GM12891 (cell line): ENCODE measurements at regions not wholly inside any gene's neighbourhood (a gene's known extent, or its start where the extent isn't known, plus 50 kb on each side); places are given as distances from the start of the nearest gene placed in this dataset.

Experiments
- DNase-seq: peaks from one replicate; pipeline ENCODE4 v3.0.0; 2011; ENCODE audit warnings: low spot score; ENCODE audit not compliant: insufficient read length
- FAIRE-seq: peaks from 2 replicates; lab custom pipeline; 2011; peaks lifted over from hg19 to GRCh38; lab: Jason Lieb, UNC
- PAX5 ChIP-seq: IDR thresholded peaks from 2 replicates; pipeline ENCODE4 v1.6.1; 2011; ENCODE audit warnings: low read length, moderate library complexity, mild to moderate bottlenecking; ENCODE audit not compliant: insufficient read depth, severe bottlenecking
- POLR2A ChIP-seq: IDR thresholded peaks from 2 replicates; pipeline ENCODE4 v1.6.1; 2011; ENCODE audit warnings: low read depth, low read length, control low read depth
- POLR2AphosphoS5 ChIP-seq: IDR thresholded peaks from 2 replicates; pipeline ENCODE4 v1.6.1; 2011; ENCODE audit warnings: low read depth, low read length, control low read depth
- POU2F2 ChIP-seq: IDR thresholded peaks from 2 replicates; pipeline ENCODE4 v1.6.1; 2011; ENCODE audit warnings: low read depth, mild to moderate bottlenecking, control low read depth, low read length, moderate library complexity
- SPI1 ChIP-seq: IDR thresholded peaks from 2 replicates; pipeline ENCODE4 v1.6.1; 2011; ENCODE audit warnings: low read depth, low read length, control low read depth
- TAF1 ChIP-seq: IDR thresholded peaks from 2 replicates; pipeline ENCODE4 v1.6.1; 2011; ENCODE audit warnings: low read depth, low read length, control low read depth

- peak; percentile 60 for FAIRE-seq
- DNase-seq, result no peak
- TF ChIP-seq PAX5 (no peak), SPI1 (no peak), POLR2AphosphoS5 (no peak), POU2F2 (no peak), POLR2A (no peak), TAF1 (no peak)
Observed at GRCh38 chr14:104425763-104426646, 153.6 kb upstream of the C14orf180 start.

- TF ChIP-seq POU2F2 (no peak), POLR2AphosphoS5 (no peak), SPI1 (no peak), TAF1 (no peak), PAX5 (no peak), POLR2A (no peak)
- no peak for DNase-seq
- FAIRE-seq, result no peak
Observed at GRCh38 chr14:104427131-104427851, 152.3 kb upstream of the C14orf180 start.

- FAIRE-seq, result no peak
- DNase-seq, result no peak
- TF ChIP-seq POLR2AphosphoS5, result no peak
- no peak for TF ChIP-seq TAF1
Observed at GRCh38 chr14:104428333-104428851, 151.2 kb upstream of the C14orf180 start.

- no peak for DNase-seq
- no peak for FAIRE-seq
Observed at GRCh38 chr14:104428860-104429259, 150.7 kb upstream of the C14orf180 start.

GRCh38 chr14:104429291-104429861 is 150.2 kb upstream of the C14orf180 start:
- DNase-seq (no peak), FAIRE-seq (no peak)
- TF ChIP-seq POU2F2, result no peak
- TF ChIP-seq PAX5, result no peak
- TF ChIP-seq POLR2AphosphoS5, result no peak
- TF ChIP-seq SPI1, result no peak

More at GRCh38 chr14:104428860-104429259, 150.7 kb upstream of the C14orf180 start:
- no peak for TF ChIP-seq POLR2AphosphoS5
- no peak for TF ChIP-seq PAX5
- no peak for TF ChIP-seq TAF1
- no peak for TF ChIP-seq SPI1
- no peak for TF ChIP-seq POU2F2
- no peak for TF ChIP-seq POLR2A

- no peak for FAIRE-seq
- no peak for DNase-seq
- no peak for TF ChIP-seq POU2F2
- TF ChIP-seq POLR2AphosphoS5, result no peak
- no peak for TF ChIP-seq PAX5
- no peak for TF ChIP-seq SPI1
- TF ChIP-seq POLR2A, result no peak
- TF ChIP-seq TAF1, result no peak
Observed at GRCh38 chr14:104431351-104431928, 148.1 kb upstream of the C14orf180 start.

- FAIRE-seq (no peak), DNase-seq (no peak)
- TF ChIP-seq POU2F2, result no peak
- TF ChIP-seq POLR2AphosphoS5, result no peak
- no peak for TF ChIP-seq POLR2A
- no peak for TF ChIP-seq TAF1
- no peak for TF ChIP-seq PAX5
- no peak for TF ChIP-seq SPI1
Observed at GRCh38 chr14:104431929-104432541, 147.5 kb upstream of the C14orf180 start.

- DNase-seq (no peak), FAIRE-seq (no peak)
- TF ChIP-seq POU2F2 (no peak), POLR2AphosphoS5 (no peak), SPI1 (no peak), PAX5 (no peak), POLR2A (no peak), TAF1 (no peak)
Observed at GRCh38 chr14:104432611-104433231, 146.8 kb upstream of the C14orf180 start.
